ENCODE measurements at regions not wholly inside any gene's neighbourhood (a gene's known extent, or its start where the extent isn't known, plus 50 kb on each side); places are given as distances from the start of the nearest gene placed in this dataset.

GRCh38 chr6:102679865-102680264, 1286.4 kb downstream of the GRIK2 start:
- DNase-seq, result no peak

GRCh38 chr6:102677225-102677624, 1283.7 kb downstream of the GRIK2 start:
- no peak for DNase-seq

GRCh38 chr6:102670735-102671134, 1277.2 kb downstream of the GRIK2 start:
- DNase-seq, result no peak

GRCh38 chr6:102662851-102663250, 1269.3 kb downstream of the GRIK2 start:
- no peak for DNase-seq

GRCh38 chr6:102660303-102660702, 1266.8 kb downstream of the GRIK2 start:
- no peak for DNase-seq

GRCh38 chr6:102655823-102656222, 1262.3 kb downstream of the GRIK2 start:
- no peak for DNase-seq

- no peak for DNase-seq
Observed at GRCh38 chr6:102641426-102641825, 1247.9 kb downstream of the GRIK2 start.

GRCh38 chr6:102631921-102632320, 1238.4 kb downstream of the GRIK2 start:
- no peak for DNase-seq

- no peak for DNase-seq
Observed at GRCh38 chr6:102623201-102623600, 1229.7 kb downstream of the GRIK2 start.

- DNase-seq, result no peak
Observed at GRCh38 chr6:102619585-102619984, 1226.1 kb downstream of the GRIK2 start.

- no peak for DNase-seq
Observed at GRCh38 chr6:102582569-102582968, 1189.1 kb downstream of the GRIK2 start.

GRCh38 chr6:102581378-102582124, 1188.0 kb downstream of the GRIK2 start:
- no peak for DNase-seq

GRCh38 chr6:102571236-102571908, 1177.9 kb downstream of the GRIK2 start:
- no peak for DNase-seq

- DNase-seq, result no peak
Observed at GRCh38 chr6:102562713-102563112, 1169.2 kb downstream of the GRIK2 start.

- no peak for DNase-seq
Observed at GRCh38 chr6:102553214-102553613, 1159.7 kb downstream of the GRIK2 start.

GRCh38 chr6:102549221-102549874, 1155.8 kb downstream of the GRIK2 start:
- no peak for DNase-seq

GRCh38 chr6:102525336-102525735, 1131.8 kb downstream of the GRIK2 start:
- DNase-seq, result no peak

- DNase-seq, result no peak
Observed at GRCh38 chr6:102520966-102521365, 1127.5 kb downstream of the GRIK2 start.

- no peak for DNase-seq
Observed at GRCh38 chr6:102517506-102517905, 1124.0 kb downstream of the GRIK2 start.

- DNase-seq, result no peak
Observed at GRCh38 chr6:102501615-102502014, 1108.1 kb downstream of the GRIK2 start.

GRCh38 chr6:102494808-102495207, 1101.3 kb downstream of the GRIK2 start:
- no peak for DNase-seq

- no peak for DNase-seq
Observed at GRCh38 chr6:102493485-102493884, 1100.0 kb downstream of the GRIK2 start.

- no peak for DNase-seq
Observed at GRCh38 chr6:102488729-102489128, 1095.2 kb downstream of the GRIK2 start.

GRCh38 chr6:102485480-102485879, 1092.0 kb downstream of the GRIK2 start:
- no peak for DNase-seq

Measured in SIG-M5 (cell line).